Tongue (tissue), 1 donor: ENCODE measurements at regions not wholly inside any gene's neighbourhood (a gene's known extent, or its start where the extent isn't known, plus 50 kb on each side); places are given as distances from the start of the nearest gene placed in this dataset.
A peak's percentile ranks its signal among the peaks of the same experiment; 100 is the strongest.

Source experiments
- DNase-seq: peaks from one replicate; pipeline ENCODE4 v3.0.0-alpha.2; 2015

DNA sequence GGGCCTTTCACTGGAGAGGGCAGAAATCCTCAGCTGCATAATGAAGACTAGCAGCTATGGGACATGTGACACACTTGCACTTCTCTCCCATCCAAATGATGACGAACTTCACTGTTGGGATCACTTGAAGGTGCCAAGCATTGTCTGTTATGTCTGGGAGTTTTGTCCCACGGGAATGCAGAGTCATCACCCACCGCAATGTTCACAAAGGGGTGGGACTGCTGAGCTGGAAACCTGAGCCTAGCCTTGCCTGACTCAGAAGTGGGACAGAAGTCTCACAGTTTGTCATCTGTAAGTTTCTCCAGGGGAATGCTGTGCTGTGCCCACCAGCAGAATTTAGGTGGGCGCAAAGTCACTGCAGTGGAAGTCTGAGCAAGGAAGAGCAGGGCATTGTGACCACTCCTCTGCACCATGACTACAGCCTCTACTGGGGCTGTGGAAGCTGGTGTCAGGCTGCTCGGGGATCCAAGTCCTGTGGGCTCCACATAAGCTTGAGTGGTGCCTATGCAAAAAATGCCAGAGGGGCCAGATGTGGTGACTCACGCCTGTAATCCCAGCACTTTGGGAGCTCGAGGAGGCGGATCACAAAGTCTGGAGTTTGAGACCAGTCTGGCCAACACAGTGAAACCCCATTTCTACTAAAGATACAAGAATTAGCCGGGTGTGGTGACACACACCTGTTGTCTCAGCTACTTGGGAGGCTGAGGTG, 472.0 kb upstream of the CNTNAP2 start:
- no peak for DNase-seq

DNA sequence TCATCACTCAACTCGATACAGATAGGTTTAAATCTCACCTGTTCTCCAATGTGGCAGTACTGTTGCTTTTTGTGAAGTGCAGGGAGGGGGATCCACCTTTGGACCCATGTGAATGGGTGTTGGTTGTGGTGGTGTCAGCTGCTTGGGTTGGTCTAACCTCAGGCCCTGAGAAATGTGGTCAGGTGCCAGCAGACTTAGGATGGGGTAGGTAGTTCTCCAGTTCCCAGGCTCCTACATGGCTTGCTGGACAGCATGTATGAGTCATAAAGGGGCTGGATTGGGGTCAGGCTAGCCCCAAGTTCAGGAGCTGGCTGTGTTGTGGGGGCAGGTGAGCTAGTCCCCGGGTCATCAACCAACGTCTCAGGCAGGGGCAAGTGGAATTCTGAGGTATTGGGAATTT, 472.6 kb upstream of the CNTNAP2 start:
- DNase-seq, result no peak

DNA sequence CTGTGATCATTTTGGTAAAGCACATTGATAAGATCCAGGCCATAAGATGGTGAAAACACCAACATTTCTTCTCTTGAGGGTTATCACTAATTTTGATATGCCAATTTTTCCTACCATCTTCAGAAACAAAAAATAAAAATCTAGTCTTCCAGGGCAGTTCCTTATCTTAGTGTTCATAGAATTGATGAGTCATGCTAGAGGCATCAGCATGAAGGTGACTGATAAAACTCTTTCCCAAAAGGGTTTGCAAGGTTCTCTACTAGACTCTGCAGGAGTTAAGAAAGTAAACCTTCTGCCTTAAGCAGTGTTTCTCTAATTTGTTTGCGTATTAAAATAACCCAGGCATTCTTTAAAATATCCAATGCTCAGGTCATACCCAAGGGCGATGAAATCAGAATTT, 483.1 kb upstream of the CNTNAP2 start:
- DNase-seq, result no peak

DNA sequence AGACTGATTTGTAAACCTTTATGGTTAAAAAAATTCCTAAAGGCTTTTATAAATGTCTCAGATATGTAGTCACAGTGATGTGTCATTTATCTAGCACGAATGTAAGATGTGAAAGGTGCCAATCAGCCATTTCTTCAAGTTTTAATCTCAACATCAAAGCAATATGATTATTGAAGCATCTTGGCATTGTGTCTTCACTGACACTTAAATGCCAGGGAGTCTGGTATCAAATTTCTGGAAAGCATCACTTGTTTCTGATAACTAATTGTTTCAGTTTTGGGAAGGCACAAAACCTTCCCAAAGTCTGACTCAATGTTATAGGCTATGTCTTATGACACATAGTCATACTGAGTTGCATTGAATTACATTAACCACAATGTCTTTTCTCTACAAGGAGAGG, 492.0 kb upstream of the CNTNAP2 start:
- no peak for DNase-seq

DNA sequence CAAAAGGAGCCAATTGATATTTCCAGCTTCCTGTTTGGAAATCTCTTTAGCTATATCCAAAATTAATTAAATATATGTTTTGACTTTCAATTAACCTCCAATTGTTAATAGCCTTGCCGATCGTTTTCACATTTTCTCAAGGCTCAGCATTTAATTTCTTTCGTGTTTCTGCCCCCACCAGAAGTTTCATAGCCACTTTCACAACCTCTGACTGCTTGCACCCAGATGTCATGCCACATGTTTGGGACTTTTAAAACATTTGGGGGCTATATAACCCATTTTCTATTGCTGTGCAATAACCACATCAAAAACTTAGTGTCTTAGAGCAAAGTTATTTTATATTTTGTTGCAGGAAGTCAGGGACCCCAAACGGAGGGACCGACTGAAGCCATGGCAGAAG, 510.6 kb upstream of the CNTNAP2 start:
- no peak for DNase-seq

DNA sequence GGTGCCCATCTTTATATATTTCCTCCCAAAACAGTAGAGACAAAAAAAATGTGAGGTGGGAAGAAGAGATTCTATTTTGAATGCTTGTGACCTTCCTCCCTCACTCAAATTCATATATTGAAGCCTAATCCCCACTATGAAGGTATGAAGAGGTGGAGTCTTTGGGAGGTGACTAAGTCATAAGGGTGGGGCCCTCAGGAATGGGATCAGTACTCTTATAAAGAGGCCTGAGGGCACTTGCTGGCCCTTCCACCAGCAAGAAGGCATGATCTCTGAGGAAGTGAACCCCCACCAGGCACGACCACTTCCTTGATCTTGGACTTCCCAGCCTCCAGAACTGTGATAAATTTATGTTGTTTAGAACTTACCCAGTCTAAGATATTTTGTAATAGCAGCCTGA, 517.2 kb upstream of the CNTNAP2 start:
- DNase-seq, result no peak

DNA sequence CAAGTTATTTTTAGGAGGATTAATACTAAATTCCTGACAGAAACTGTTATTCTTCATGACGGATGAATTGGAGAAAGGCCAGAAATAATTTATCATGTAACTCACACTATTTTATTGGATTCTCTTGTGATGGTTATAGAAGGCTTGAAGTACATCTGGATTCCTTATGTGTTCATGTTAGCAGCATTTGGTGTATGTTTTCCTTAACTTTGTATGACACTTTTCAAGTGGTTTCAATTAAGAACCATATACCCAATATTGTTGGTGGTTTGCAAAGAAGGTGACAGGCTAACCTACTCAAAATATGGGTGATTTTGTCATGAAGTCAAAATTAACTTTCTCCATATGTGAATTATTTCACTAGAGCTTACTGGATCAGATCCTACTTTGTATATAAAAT, 532.2 kb upstream of the CNTNAP2 start:
- DNase-seq, result peak; percentile 37

DNA sequence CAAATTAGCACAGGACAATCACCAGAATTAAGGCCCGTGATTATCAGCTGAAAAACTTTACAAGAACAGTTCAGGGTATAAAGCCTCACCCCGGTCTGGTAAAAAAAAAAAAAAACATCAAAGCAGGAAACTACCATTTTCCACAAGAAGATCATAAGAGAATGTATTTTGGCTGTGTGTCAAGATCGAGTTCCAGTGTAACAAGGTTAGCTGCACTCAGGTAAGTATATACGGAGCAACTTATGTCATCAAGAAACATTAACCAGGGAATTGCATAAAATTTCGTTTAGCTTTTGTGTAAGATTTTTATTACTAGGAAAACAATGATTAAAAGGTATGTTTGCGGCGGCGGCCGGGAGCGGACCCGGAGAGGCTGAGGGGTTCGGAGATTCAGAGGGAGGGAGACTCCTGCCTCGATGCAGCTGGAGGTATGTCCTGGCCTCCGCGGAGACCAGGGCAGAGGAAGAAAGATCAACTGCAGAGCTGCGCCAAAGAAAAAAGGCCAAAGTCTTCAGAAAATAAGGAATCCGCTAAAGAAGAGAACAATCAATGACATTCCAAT, 533.8 kb upstream of the CNTNAP2 start:
- DNase-seq, result no peak

DNA sequence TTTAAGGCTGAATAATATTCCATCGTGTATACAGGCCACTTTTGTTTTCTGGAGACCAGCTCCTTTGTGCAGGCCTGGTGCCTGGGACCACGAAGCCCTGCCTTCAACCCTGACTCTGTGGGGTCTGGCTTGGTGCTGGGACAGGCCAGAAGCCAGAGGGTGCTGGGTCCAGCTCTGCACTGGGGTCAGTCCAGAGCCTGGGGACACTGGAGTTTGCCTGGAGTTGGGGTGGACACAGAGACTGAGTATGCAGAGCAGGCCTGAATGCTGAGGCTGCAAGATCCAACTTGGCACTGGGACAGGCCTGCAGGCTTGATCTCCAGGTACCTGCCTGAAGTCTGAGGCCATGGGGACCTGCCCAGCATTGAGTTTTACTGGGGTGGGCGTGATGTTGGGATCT, 558.8 kb upstream of the CNTNAP2 start:
- no peak for DNase-seq

DNA sequence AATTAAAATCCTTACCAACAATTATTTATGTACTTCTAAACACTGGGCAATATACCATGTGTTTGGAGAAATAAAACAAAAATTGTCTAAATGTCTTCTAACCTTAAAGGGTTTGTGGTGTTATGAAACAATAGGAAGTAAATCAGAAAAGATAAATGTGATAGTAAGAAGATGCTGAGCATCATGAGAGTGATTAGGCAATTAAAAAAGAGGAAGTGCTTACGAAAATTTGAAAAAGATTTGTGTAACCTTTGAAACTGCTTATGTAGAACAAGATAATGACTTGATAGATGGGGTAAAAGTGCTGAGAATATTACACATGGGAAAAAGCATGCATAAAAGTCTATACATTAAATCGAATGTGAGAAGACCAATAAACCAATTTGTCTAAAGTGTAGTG, 573.4 kb upstream of the CNTNAP2 start:
- no peak for DNase-seq

DNA sequence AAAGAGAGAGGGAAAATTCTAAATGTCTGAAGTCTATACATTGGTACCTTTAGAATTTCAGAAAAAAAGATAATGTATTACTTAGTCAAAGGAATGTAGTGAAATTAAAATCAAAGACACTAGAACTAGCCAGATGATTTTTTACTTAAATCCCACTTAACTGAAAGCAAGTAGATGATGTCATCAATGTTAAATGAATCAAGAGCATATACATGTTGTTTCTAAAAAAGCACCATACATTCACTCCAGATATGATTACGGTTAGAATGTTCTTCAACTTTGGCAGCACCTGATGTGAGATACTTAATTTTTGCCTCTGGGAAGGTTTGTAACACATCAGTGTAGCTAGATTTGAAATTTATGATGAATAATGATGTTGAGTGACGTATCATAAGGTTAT, 576.7 kb upstream of the CNTNAP2 start:
- no peak for DNase-seq

DNA sequence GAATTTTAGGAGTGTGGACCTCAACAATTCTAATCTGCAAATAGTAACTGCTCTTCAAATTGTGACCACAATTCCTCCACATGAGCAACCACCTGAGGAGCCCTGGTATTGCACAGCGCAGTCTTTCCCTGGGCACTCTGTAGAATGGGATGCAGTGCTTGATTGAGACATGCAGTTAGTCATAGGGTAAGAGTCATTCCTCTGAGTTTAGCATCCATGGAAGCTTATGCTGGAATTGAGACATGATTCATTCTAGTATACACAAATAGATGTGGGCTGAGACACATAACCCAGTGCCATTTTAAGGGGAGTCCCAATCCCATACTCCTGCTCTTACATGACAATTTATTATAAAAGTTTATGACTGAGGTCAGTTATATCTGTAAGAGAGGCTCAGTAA, 582.3 kb upstream of the CNTNAP2 start:
- DNase-seq, result no peak

DNA sequence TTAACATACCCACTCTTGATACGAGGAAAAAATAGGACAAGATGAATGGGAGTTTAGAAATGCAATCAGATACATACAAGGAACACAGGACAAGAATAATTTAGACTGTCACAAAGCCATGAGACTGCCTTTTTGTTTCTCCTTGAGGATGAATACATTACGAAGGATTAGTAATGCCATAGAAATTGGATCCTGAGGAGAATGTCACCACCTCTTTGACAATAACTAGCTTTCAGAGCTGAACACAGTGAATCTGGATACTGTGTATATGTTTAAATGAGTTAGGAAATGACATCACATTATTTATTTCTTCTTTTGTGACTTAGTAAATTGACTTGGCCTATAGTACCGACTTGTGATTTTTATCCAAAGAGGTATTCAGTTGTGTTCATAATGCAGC, 596.3 kb upstream of the CNTNAP2 start:
- no peak for DNase-seq

DNA sequence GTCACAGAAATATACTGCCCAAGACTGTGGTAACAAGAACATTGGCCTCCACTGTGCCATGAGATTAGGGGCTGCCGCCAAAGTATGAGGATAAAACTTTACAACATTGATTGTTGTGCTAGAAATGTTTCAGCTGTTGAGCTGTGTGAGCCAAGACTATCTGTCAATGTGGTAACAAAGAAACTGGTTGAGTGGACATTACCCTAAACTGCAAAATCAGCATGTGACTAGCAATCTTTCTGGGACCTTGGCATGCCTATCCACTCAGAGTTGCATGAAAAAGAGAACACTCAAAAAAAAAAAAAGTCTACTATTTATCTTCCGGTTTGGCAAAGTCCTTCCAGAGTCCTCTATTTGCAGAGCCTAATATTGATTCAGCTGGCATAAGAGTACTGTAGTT, 605.6 kb upstream of the CNTNAP2 start:
- DNase-seq, result no peak

DNA sequence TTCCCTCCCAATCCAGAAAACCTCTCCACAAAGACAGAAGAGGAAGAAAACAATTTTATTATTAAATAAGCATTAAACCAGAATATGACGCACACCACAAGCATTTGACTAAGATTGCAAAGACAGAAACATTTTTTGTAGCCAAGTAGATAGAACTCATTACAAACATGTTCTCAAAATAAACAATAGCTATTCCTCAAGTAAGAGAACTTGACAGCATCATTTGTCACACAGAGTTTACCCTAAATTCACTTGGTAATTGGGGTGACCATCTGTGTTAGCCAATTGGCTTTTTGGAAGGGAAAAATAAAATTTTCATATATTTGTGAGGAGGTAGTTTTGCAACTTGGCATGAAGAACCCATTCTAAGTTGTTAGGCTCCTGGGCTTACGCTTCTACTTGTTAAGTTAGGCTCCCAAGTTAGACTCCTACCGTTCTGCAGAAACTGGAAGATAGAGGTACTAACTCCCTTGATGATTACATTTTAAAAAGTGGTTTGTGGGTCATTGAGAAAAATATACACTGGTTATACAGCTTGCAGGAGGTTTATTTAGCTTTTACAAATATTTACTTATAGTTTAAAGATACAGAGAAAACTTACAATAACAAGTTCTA, 618.6 kb upstream of the CNTNAP2 start:
- no peak for DNase-seq

DNA sequence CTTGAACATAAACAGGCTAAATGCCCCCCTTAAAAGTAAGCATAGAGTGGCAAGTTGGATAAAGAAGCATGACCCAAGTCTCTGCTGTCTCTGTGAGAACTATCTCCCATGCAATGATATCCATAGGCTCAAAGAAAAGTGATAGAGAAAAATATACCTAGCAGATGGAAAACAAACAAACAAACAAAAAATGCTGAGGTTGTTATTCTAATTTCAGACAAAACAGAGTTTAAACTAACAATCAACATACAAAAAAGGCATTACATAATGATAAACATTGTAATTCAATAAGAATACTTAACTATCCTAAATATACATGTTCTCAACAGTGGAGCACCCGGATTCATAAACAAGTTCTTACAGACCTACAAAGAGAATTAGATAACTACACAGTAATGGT, 626.2 kb upstream of the CNTNAP2 start:
- no peak for DNase-seq

DNA sequence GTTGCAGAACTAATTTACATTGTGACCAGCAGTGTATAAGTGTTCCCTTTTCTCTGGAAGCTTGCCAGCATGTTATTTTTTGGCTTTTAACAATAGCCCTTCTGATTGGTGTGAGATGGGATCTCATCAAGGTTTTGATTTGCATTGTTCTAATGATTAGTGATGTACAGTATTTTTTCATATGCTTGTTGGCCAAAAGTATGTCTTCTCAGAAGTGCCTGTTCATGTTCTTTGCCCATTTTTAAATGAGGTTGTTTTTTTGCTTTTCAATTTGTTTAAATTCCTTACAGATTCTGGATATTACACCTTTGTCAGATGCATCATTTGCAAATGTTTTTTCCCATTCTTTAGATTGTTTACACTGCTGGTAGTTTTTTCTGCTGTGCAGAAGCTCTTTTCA, 627.0 kb upstream of the CNTNAP2 start:
- no peak for DNase-seq

DNA sequence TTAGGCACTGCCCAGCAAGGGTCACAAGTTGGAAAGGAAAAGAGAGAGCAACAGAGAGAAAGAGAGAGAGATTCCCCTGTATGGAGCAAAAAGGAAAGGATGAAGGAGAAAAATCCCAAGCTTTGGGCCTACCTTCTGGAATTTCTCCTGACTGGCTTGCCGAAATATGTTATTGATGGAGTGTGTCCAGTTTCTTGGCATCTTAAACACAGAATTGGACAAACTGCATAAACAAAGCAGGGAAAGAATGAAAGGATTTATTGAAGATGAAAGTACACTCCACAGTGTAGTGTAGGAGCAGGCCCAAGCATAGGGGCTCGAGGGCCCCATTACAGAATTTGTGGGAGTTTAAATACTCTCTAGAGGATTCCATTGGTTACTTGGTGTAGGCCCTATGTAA, 627.8 kb upstream of the CNTNAP2 start:
- DNase-seq, result no peak

DNA sequence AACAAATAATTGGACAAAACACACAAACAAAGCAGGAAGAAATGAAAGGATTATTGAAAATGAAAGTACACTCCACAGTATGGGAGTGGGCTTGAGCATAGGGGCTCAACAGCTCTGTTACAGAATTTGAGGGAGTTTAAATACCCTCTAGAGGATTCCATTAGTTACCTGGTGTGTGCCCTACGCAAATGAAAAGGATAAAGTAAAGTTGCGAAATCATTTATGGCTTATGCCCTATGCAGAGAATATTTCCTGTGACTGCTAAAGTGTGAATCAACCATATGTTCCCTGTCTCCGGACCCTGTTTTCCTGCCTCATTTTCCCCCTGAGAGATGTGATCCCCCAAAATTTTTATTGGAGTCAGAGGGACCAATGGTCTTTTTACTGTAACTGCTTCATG, 634.6 kb upstream of the CNTNAP2 start:
- no peak for DNase-seq

DNA sequence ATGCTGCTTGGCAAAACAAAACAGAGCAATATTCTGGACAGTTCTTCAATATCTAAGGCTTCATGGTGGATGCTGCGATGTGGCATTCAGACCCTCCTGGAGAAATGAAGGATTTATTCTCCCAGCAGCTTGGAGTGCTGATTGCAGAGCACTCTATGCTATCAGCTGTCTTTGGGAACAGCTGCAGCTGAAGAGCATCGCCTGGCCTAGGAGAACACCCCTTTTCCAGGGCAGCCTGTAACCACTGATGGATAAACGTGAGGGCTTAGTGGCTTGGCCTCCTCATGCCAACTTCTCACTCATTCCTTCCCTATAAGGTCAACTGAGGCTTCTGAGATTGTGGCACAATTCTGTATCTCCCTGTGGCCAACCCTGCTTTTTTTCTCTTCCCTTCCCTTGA, 638.1 kb upstream of the CNTNAP2 start:
- peak; percentile 78 for DNase-seq

DNA sequence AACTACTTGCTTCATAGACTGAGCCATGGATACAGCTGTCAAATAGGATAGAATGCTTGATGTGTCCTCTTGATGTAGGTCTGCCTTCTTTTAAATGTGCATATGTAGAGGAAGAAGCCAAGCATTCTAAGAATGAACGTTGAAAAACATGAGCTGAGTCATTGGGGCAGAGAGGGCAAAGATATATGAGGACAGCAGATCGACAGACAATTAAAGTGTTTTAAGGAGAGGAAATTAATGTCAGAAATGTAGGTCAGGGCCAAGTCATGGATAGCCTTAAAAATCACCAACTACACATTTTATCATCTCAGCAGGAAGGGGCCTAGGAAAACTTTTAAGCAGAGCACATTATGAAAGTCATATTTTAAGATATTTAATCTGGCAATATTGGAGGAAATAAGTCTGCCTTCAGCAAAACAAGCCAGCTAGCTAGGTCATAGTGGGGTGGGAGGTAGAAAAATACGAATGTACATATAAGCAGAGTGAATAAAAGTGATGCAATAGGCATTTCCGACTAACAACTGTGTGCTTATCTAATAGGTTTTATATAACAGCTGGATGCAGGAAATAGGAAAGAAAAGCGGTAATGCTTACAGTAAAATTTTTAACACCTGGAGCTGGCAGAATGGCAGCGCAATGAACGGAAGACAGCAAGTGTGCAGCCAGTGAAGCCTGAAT, 638.3 kb upstream of the TPK1 start:
- DNase-seq, result no peak

DNA sequence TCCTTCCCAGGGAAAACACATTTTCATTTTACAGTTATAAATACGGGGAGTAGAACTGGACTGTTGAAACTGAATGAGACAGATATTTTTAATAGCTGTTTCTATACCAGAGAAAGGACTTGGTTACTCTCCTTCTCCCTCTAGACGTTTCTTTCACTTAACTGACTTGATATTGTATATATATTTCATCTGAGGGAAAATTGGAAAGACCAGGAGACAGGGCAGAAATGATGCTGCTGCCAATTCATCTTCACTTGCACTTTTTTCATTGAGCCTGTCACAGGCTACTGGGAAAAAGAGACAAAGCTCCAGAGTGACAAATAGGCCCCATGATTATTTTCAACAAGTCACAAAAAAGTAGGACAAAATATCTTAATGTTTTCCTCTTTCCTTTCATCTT, 636.0 kb upstream of the TPK1 start:
- no peak for DNase-seq

DNA sequence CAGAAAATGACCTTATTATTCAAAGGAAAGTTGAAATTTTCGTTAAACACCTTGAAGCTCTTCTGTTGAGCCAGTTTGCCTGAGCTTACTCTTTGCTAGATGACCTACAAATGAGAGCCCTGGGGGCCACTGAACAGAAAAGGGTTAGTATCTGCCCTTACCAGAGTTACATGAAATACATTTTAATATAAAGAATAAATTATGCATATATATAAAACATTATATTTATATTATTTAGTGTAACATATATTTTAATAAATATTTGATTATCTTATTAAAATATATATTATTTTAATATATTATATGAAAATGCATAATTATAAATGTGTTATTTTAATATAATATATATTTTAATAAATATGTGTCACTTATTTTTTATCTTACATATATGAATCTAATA, 628.4 kb upstream of the TPK1 start:
- no peak for DNase-seq

DNA sequence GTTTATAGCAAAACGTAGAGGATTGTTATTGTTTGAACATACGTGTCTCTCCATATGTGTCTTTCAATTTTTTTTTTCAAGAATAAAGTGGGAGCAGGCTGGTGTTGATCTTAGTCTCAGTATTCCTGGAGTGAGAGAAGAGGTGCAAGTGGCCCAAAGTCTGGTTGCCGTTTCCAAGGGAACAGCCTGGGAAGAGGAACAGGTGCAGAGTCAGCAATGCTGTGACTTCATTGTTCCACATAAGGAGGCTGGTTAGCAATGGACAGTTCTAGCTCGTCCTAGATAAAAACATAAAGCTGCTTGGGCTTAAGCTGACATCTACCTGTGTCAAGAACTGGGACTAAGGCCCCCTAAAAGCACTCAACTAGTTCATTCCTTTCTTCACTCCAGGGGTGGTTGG, 626.6 kb upstream of the TPK1 start:
- no peak for DNase-seq
